ENCODE measurements at regions not wholly inside any gene's neighbourhood (a gene's known extent, or its start where the extent isn't known, plus 50 kb on each side); places are given as distances from the start of the nearest gene placed in this dataset.

DNA sequence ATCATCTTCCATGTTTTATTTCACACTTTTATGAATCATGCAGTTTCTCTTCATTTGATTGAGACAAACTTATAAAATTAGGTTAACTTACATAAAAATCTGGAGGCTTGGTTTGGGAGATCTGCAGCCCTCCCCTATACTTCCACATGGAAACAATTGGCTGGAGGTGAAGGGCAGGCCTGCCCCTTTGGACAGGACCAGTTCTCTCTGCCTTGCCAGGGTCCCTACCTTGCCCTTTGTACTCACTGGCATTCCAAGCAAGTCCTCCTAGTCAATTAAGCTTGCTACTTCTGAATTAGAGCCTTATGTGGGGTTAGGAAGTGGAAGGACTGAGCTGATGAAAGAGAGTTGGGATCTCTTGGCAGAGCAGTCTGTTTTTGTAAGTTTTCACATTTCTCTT, 257.3 kb downstream of the GAS1 start:
- Mint-ChIP-seq H3K36me3 (ENCODE audit: low read depth) (no peaks in the 10 kb centered on the region), H3K4me1 (no peaks in the 10 kb centered on the region), H3K27ac (no peak overlapping the region), H3K9me3 (ENCODE audit: low read depth) (no peaks in the 10 kb centered on the region), H3K27me3 (peaks cover 7% of the 10 kb centered on the region), H3K4me3 (no peak overlapping the region)
- intact Hi-C loops (cut with DNase I, micrococcal nuclease): loop anchor here in 1 of 2 experiments (5.0 kb wide), 1 partner anchor 47 kb away; no protein-coding TSS in a partner anchor
- DNase-seq (no peak), ATAC-seq (no peak)
- ChIA-PET CTCF (no interaction called here), POLR2A (no interaction called here)

DNA sequence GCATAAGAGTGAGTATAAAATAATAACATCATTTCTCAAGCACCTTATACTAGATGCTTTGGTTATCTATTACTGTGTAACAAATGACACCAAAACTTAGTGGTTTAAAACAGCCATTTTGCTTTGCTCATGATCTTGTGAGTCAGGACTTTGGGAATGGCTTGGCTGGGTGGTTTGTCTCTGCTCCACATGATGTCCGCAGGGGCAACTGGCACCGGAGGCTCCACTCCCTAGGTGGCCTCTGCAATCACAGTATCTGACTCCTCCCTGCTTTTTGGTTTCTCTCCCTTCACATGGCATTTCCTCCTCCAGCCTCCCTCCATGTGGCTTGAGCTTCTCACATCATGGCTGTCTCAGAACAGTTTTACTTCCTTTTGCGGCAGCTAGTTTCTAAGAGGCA, 259.5 kb downstream of the GAS1 start:
- ATAC-seq (no peak), DNase-seq (no peak)
- POLR2A ChIA-PET: no interaction called here
- Mint-ChIP-seq H3K27me3 (peaks cover 9% of the 10 kb centered on the region), H3K36me3 (ENCODE audit: low read depth) (no peaks in the 10 kb centered on the region), H3K27ac (no peak overlapping the region), H3K4me3 (no peak overlapping the region), H3K4me1 (no peaks in the 10 kb centered on the region), H3K9me3 (ENCODE audit: low read depth) (no peaks in the 10 kb centered on the region)
- intact Hi-C loops (cut with DNase I, micrococcal nuclease): no loop called here
- CTCF ChIA-PET: no interaction called here

DNA sequence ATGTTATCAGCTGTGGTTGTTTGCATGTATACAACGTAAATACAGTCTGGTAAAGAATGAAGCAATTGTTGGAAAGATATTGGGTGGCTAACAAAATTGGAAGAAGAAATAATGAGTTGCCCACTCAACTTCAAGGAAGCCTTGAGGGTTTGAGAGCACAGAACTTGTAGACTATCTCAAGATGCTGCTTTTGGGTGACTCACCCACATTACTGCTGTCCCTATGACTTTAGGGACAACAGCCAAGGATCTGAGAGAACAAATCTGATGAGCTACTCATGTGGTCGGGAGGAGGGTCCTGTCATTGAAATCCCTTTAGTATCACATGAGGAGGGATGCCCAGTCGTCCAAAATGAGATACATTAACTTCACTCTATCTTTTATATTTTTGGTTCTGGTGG, 261.8 kb downstream of the GAS1 start:
- ATAC-seq: no peak
- H3K4me3 Mint-ChIP-seq: no peak overlapping the region
- ChIA-PET CTCF (no interaction called here), POLR2A (no interaction called here)
- no peak overlapping the region for H3K27ac Mint-ChIP-seq
- DNase-seq: no peak
- peaks cover 7% of the 10 kb centered on the region for H3K27me3 Mint-ChIP-seq
- no peaks in the 10 kb centered on the region for H3K9me3 Mint-ChIP-seq (ENCODE audit: low read depth)
- no peaks in the 10 kb centered on the region for H3K4me1 Mint-ChIP-seq
- H3K36me3 Mint-ChIP-seq (ENCODE audit: low read depth): no peaks in the 10 kb centered on the region
- intact Hi-C loops (cut with DNase I, micrococcal nuclease): no loop called here

DNA sequence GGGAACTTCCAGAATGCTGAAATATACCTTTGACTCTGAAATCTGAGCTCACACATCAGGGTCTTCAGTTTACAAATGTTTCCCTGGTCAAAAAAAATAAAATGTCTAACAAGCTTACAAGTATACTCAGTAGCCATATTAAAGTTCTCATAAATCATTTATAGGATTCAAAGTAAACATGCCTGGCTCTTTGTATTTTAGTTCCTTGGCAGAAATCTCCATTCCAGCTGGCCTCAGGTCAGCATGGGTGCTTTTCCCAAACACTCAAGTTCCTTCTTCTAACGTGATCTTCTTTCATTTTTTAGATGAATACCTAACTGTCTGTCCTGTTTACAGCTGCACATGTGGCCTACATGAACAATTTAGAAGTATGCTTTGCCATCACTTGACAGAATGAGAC, 263.2 kb downstream of the GAS1 start:
- DNase-seq (no peak), ATAC-seq (no peak)
- CTCF ChIA-PET: interaction anchor here (0.7 kb wide), 1 partner anchor 8 kb away, joined by 3 read pairs; no protein-coding TSS in a partner anchor
- intact Hi-C loops (cut with DNase I, micrococcal nuclease): no loop called here
- no peak overlapping the region for H3K4me3 Mint-ChIP-seq
- H3K27ac Mint-ChIP-seq: no peak overlapping the region
- no peaks in the 10 kb centered on the region for H3K4me1 Mint-ChIP-seq
- H3K27me3 Mint-ChIP-seq: peaks cover 7% of the 10 kb centered on the region
- no peaks in the 10 kb centered on the region for H3K36me3 Mint-ChIP-seq (ENCODE audit: low read depth)
- POLR2A ChIA-PET: no interaction called here
- no peaks in the 10 kb centered on the region for H3K9me3 Mint-ChIP-seq (ENCODE audit: low read depth)

DNA sequence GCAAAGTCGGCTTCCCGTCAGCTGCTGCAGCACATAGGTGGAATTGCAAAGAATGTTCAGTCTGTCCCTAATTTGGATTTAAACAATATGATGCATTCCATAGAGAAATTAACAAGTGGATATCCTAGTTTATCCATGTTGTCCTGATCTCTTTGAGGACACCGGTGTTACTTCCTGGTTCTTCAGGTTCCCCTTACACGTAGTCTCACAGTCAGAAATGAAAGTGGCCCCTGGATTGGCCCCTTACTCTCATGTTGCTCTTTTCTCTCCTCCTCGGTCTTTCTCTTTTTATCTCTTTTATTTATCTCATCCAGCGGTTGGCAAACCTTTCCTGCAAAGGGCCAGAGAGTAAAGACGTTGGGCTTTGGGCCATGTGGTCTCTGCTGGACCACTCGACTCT, 265.1 kb downstream of the GAS1 start:
- ATAC-seq (peak; percentile 55), DNase-seq (no peak)
- Mint-ChIP-seq H3K4me3 (peak overlapping the region; percentile 58), H3K27me3 (peaks cover 5% of the 10 kb centered on the region), H3K9me3 (ENCODE audit: low read depth) (no peaks in the 10 kb centered on the region), H3K36me3 (ENCODE audit: low read depth) (no peaks in the 10 kb centered on the region), H3K4me1 (no peaks in the 10 kb centered on the region), H3K27ac (peak overlapping the region; percentile 39)
- POLR2A ChIA-PET: no interaction called here
- CTCF ChIA-PET: no interaction called here
- intact Hi-C loops (cut with DNase I, micrococcal nuclease): no loop called here

DNA sequence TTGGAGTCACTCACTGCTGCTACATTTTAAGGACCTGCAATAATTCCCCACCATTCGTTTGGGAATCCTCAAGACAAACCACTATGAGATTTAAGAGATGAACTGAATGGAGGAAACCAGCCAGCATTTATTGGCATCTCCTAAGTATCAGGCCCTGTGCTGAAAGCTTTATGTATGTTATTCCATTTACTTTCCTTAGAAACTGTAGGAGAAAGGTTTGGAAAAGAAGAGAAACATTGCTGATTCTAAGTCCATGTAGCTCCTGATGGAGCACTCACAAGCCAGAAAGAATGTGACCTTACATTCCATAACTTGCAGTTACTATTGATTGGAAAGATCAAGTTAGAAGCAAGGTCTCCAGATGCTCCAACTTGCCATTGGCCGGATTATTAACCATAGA, 267.4 kb downstream of the GAS1 start:
- Mint-ChIP-seq H3K4me3 (no peak overlapping the region), H3K36me3 (ENCODE audit: low read depth) (no peaks in the 10 kb centered on the region), H3K27me3 (peaks cover 1% of the 10 kb centered on the region), H3K27ac (no peak overlapping the region), H3K4me1 (no peaks in the 10 kb centered on the region), H3K9me3 (ENCODE audit: low read depth) (no peaks in the 10 kb centered on the region)
- no peak for DNase-seq
- intact Hi-C loops (cut with DNase I, micrococcal nuclease): no loop called here
- POLR2A ChIA-PET: no interaction called here
- ATAC-seq: no peak
- CTCF ChIA-PET: no interaction called here

DNA sequence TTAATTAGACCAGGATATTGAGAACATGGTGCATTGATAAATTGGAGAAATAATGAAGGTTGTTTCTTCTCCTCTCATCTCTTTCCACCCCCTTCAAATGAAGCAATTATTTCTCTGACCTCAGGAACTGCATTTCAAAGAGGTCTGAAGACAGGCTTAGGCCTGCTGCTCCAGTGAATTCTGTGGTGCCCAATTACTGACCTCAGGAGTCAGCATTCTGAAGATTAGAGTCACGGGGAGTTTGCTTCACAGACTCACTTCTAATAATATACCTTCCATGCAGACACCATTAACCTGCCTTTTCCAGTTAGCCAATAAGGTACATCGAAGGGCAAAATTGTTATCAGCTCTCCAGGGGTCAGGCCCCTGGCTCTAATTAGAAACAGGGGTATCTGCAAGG, 270.9 kb downstream of the GAS1 start:
- Mint-ChIP-seq H3K9me3 (ENCODE audit: low read depth) (peaks cover 1% of the 10 kb centered on the region), H3K27me3 (no peaks in the 10 kb centered on the region), H3K4me1 (no peaks in the 10 kb centered on the region), H3K27ac (no peak overlapping the region), H3K4me3 (no peak overlapping the region), H3K36me3 (ENCODE audit: low read depth) (no peaks in the 10 kb centered on the region)
- DNase-seq (no peak), ATAC-seq (no peak)
- intact Hi-C loops (cut with DNase I, micrococcal nuclease): no loop called here
- POLR2A ChIA-PET: no interaction called here
- CTCF ChIA-PET: interaction anchor here (0.5 to 1.3 kb wide), 3 partner anchors 8 to 1515 kb away, joined by 3 read pairs; no protein-coding TSS in a partner anchor

DNA sequence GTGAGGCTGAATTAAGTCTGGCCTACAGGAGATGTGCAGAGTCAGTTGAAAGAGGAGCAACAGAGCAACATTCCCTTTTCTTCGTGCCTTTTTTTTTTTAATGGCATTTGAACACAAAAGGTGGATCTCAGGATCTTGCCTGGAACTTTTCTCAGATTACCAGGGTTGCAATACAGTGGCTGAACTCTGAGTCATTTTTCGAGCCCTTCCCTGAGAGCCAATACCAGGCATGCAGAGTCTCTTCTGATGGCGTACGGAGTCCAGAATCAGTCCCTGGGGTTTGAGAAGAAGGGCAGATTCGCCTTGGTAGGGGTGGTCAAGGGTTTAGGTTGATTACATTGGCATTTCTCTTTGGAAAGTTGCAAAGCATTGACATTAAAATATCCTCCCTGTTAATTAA, 271.5 kb downstream of the GAS1 start:
- intact Hi-C loops (cut with DNase I, micrococcal nuclease): no loop called here
- H3K36me3 Mint-ChIP-seq (ENCODE audit: low read depth): no peaks in the 10 kb centered on the region
- no peak for DNase-seq
- H3K9me3 Mint-ChIP-seq (ENCODE audit: low read depth): peaks cover 5% of the 10 kb centered on the region
- no peak for ATAC-seq
- no peak overlapping the region for H3K4me3 Mint-ChIP-seq
- ChIA-PET CTCF (no interaction called here), POLR2A (no interaction called here)
- H3K27me3 Mint-ChIP-seq: no peaks in the 10 kb centered on the region
- no peak overlapping the region for H3K27ac Mint-ChIP-seq
- no peaks in the 10 kb centered on the region for H3K4me1 Mint-ChIP-seq

DNA sequence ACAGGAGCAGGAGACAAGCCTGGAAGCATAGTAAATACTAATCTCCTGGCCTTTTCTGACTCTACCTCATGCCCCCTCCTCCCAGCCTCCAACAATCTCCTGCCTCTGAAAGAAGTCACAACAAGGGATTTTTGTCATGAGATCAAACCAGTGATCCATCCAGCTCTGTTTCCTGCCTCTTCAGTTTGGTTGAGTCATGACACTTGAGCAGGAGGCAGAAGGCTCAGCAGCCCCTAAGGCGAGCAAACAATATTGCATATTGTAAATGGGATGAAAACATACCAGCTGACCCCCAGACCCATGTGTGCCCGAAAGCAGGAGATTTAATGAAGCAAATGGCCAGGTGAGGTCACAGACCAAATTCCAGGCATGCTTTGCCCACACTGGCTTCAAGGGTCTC, 272.8 kb downstream of the GAS1 start:
- H3K36me3 Mint-ChIP-seq (ENCODE audit: low read depth): no peaks in the 10 kb centered on the region
- intact Hi-C loops (cut with DNase I, micrococcal nuclease): no loop called here

DNA sequence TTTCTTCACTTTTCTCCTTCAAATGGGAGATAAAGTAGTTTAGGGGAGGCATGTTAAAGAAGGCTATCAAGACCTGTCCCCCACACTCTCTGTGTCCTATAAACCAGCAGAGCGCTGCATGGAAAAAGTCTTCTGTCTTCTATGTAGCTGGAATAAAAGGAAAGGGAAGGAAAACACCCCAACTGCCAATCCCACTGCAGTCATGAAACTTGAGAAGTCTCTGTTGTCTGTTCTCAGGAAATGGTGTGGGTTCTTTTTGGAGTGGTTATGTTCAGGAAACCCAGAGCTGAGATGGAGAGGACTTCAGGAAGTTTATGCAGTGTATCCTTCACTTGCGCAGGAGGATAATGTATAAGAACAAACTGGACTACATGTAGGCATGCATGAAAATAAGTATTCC, 274.3 kb downstream of the GAS1 start:
- Mint-ChIP-seq H3K9me3 (ENCODE audit: low read depth) (peaks cover 7% of the 10 kb centered on the region), H3K27ac (no peak overlapping the region), H3K4me1 (peaks cover 3% of the 10 kb centered on the region), H3K36me3 (ENCODE audit: low read depth) (no peaks in the 10 kb centered on the region), H3K4me3 (no peak overlapping the region), H3K27me3 (peaks cover 3% of the 10 kb centered on the region)
- DNase-seq (no peak), ATAC-seq (no peak)
- intact Hi-C loops (cut with DNase I, micrococcal nuclease): no loop called here
- POLR2A ChIA-PET: no interaction called here
- CTCF ChIA-PET: interaction anchor here (0.5 kb wide), 1 partner anchor 32 kb away, joined by 3 read pairs; no protein-coding TSS in a partner anchor

More for the DNA sequence above, 272.8 kb downstream of the GAS1 start:
- Mint-ChIP-seq H3K9me3 (ENCODE audit: low read depth) (peaks cover 7% of the 10 kb centered on the region), H3K27me3 (peaks cover 2% of the 10 kb centered on the region), H3K4me1 (no peaks in the 10 kb centered on the region), H3K4me3 (no peak overlapping the region), H3K27ac (no peak overlapping the region)
- CTCF ChIA-PET: no interaction called here
- DNase-seq (no peak), ATAC-seq (no peak)
- POLR2A ChIA-PET: no interaction called here

DNA sequence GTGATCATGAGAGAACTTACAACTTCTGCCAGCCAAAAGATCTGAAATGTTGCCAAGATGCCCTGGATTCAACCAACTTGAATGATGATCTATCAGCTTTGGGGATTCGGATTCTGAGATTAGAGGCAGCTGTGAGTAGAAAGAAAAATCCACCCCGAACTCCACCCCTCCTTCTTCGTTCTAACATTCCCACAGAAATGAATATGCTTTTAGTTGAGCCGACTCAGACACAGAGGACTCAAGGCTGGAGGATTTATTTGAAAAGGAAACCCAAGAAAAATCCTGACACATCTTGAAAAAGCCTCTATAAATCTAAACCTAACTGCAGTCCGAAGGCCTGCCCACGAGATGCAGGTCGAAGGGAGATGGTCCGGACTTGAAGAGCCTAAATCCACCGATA, 275.0 kb downstream of the GAS1 start:
- DNase-seq (no peak), ATAC-seq (no peak)
- Mint-ChIP-seq H3K27me3 (peaks cover 6% of the 10 kb centered on the region), H3K4me3 (no peak overlapping the region), H3K27ac (no peak overlapping the region), H3K9me3 (ENCODE audit: low read depth) (peaks cover 7% of the 10 kb centered on the region), H3K4me1 (peaks cover 6% of the 10 kb centered on the region), H3K36me3 (ENCODE audit: low read depth) (no peaks in the 10 kb centered on the region)
- POLR2A ChIA-PET: no interaction called here
- CTCF ChIA-PET: no interaction called here
- intact Hi-C loops (cut with DNase I, micrococcal nuclease): no loop called here

DNA sequence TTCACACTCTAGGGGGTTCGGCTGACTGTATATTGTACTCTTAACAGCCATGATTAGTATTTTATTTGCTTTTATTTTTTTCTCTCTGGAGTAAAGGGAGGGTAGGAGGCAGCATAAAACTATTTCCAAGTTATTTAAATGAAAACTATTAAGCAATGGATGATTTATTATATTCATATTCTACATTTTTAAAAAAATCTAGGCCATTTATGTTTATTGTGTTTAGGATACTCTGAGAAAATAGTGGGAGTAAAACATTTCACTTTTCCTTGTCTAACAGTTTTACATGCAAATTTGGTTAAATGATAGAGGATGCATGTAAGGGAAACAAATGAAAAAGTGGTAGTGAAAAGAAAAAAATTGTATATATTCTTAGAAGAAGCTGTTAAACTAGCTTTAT, 276.3 kb downstream of the GAS1 start:
- Mint-ChIP-seq H3K36me3 (ENCODE audit: low read depth) (no peaks in the 10 kb centered on the region), H3K4me1 (peaks cover 11% of the 10 kb centered on the region), H3K9me3 (ENCODE audit: low read depth) (peaks cover 7% of the 10 kb centered on the region), H3K27me3 (peaks cover 10% of the 10 kb centered on the region), H3K27ac (no peak overlapping the region), H3K4me3 (no peak overlapping the region)
- ChIA-PET CTCF (interaction anchor here (0.7 kb wide), 1 partner anchor 10 kb away, joined by 3 read pairs; no protein-coding TSS in a partner anchor), POLR2A (no interaction called here)
- DNase-seq (no peak), ATAC-seq (no peak)
- intact Hi-C loops (cut with DNase I, micrococcal nuclease): no loop called here

DNA sequence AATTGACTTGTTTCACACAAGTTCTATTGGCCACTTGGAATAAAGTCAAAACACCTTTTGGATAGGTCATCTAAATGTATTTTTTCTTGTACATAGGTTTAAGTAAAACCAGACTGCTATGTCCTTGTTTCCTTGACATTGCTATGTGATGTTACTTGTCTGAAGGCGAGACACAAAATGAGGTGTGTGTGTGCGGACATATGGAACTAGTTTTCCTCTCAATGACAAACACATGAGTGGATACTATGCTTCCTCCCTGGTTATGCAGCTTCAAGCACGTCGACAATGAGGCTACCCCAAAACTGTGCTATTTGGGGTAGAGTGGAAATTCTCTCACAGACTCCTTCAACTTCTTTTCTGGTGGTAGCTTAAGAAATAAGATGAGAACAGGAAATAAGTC, 276.8 kb downstream of the GAS1 start:
- peaks cover 13% of the 10 kb centered on the region for H3K27me3 Mint-ChIP-seq
- no peak overlapping the region for H3K4me3 Mint-ChIP-seq
- DNase-seq (no peak), ATAC-seq (no peak)
- intact Hi-C loops (cut with DNase I, micrococcal nuclease): no loop called here
- peaks cover 11% of the 10 kb centered on the region for H3K4me1 Mint-ChIP-seq
- H3K36me3 Mint-ChIP-seq (ENCODE audit: low read depth): no peaks in the 10 kb centered on the region
- ChIA-PET CTCF (interaction anchor here (0.7 kb wide), 1 partner anchor 10 kb away, joined by 3 read pairs; no protein-coding TSS in a partner anchor), POLR2A (no interaction called here)
- H3K9me3 Mint-ChIP-seq (ENCODE audit: low read depth): peaks cover 7% of the 10 kb centered on the region
- no peak overlapping the region for H3K27ac Mint-ChIP-seq

Data from activated CD4-positive, alpha-beta T cell treated with anti-CD3 and anti-CD28 coated beads for 36 hours (primary cell).